ENCODE measurements at regions not wholly inside any gene's neighbourhood (a gene's known extent, or its start where the extent isn't known, plus 50 kb on each side); places are given as distances from the start of the nearest gene placed in this dataset.

GRCh38 chrX:113275804-113276203 lies 435.2 kb upstream of the AMOT start:
- DNase-seq (ENCODE audit: low read depth): no peak
- TF ChIP-seq CTCF (IDR thresholded peaks at IDR 0.05; ENCODE audit: insufficient read depth, low read depth, low read length, missing control alignments): no peak
- no peak overlapping the region for H3K4me3 ChIP-seq (ENCODE audit: low read depth, low read length)

GRCh38 chrX:113274791-113275190 lies 434.2 kb upstream of the AMOT start:
- DNase-seq (ENCODE audit: low read depth): no peak
- H3K4me3 ChIP-seq (ENCODE audit: low read depth, low read length): no peak overlapping the region
- no peak for TF ChIP-seq CTCF (IDR thresholded peaks at IDR 0.05; ENCODE audit: insufficient read depth, low read depth, low read length, missing control alignments)

DNA sequence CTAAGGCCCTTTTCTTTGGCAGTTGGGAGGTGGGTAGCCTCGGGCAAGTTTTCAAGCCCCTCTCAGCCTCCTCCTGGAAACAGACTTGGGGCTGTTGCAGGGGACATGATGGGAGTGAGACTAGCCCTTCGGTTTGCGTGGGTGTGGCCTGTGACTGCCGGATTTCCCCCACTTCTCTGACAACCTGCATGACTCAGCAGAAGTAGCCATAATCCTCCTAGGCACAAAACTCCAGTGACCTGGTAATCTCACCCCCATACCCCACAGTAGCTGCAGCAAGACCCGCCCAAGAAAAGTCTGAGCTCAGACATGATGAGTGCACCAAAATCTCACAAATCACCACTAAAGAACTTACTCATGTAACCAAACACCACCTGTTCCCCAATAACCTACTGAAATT lies 433.7 kb upstream of the AMOT start:
- no peak for TF ChIP-seq CTCF (IDR thresholded peaks at IDR 0.05; ENCODE audit: insufficient read depth, low read depth, low read length, missing control alignments)
- H3K4me3 ChIP-seq (ENCODE audit: low read depth, low read length): no peak overlapping the region
- DNase-seq (ENCODE audit: low read depth): no peak

DNA sequence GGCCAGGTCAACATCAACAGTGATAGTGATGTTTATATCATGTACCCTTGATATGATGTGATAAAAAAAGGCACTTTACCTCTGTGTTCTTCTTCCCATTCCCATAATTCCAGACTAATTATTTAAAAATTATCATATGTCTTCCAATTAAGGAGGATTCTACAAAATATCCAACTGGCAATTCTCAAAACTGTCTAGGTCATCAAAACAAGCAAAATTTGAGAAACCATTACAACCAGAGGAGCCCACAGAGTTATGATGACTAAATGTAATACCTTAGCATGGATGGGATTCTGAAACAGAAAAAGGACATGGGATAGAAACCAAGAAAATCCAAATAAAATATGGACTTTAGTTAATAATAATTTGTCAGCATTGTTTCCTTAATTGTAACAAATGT lies 428.6 kb upstream of the AMOT start:
- no peak for TF ChIP-seq CTCF (IDR thresholded peaks at IDR 0.05; ENCODE audit: insufficient read depth, low read depth, low read length, missing control alignments)
- no peak overlapping the region for H3K4me3 ChIP-seq (ENCODE audit: low read depth, low read length)
- no peak for DNase-seq (ENCODE audit: low read depth)

DNA sequence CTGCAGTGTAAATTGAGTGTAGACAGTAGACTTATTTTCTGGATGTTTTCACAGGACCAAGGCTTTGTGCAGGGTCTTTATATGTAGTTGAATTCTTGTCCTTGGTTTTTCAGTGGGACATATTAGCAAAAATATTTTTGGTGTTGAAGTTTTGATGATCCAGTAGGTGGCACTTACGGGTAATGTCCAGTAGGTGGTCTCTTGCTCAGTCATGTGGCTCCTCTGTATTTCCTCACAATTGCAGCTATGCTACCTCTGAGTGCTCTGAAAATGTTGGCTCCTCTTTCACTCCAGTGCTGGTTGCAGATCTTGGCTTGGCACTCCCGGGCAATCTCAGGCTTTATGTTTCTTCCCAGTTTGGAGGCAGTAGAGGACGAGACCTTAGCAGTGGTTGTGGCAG lies 419.8 kb upstream of the AMOT start:
- peak; percentile 14 for TF ChIP-seq CTCF (IDR thresholded peaks at IDR 0.05; ENCODE audit: insufficient read depth, low read depth, low read length, missing control alignments)
- DNase-seq (ENCODE audit: low read depth): peak; percentile 0
- no peak overlapping the region for H3K4me3 ChIP-seq (ENCODE audit: low read depth, low read length)

- TF ChIP-seq CTCF (IDR thresholded peaks at IDR 0.05; ENCODE audit: insufficient read depth, low read depth, low read length, missing control alignments): no peak
- DNase-seq (ENCODE audit: low read depth): no peak
- no peak overlapping the region for H3K4me3 ChIP-seq (ENCODE audit: low read depth, low read length)
Measured at GRCh38 chrX:113222305-113222704, 381.7 kb upstream of the AMOT start.

GRCh38 chrX:113212052-113212451 lies 371.4 kb upstream of the AMOT start:
- TF ChIP-seq CTCF (IDR thresholded peaks at IDR 0.05; ENCODE audit: insufficient read depth, low read depth, low read length, missing control alignments): no peak
- H3K4me3 ChIP-seq (ENCODE audit: low read depth, low read length): no peak overlapping the region
- no peak for DNase-seq (ENCODE audit: low read depth)
